ENCODE measurements at regions not wholly inside any gene's neighbourhood (a gene's known extent, or its start where the extent isn't known, plus 50 kb on each side); places are given as distances from the start of the nearest gene placed in this dataset.

DNA sequence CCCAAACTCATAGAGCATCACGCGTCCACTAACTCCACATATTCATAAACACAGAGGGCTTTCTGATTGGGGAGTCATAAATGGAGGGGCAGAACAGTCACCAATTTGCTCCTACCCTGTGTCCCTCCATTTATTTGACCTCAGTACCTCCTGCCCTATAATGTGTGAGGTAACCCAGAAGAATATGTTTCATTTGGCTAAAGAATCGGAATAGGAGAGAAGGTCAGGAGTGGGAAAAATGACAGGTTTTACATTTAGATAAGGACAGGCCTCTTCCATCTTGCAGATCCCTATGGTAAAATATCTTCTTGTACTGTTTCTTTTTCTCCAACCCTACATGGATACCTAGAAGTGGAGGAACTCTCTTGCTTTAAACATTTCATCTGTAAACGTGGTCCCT is 578.0 kb downstream of the TUSC7 start:
- TF ChIP-seq, protein P1, sequence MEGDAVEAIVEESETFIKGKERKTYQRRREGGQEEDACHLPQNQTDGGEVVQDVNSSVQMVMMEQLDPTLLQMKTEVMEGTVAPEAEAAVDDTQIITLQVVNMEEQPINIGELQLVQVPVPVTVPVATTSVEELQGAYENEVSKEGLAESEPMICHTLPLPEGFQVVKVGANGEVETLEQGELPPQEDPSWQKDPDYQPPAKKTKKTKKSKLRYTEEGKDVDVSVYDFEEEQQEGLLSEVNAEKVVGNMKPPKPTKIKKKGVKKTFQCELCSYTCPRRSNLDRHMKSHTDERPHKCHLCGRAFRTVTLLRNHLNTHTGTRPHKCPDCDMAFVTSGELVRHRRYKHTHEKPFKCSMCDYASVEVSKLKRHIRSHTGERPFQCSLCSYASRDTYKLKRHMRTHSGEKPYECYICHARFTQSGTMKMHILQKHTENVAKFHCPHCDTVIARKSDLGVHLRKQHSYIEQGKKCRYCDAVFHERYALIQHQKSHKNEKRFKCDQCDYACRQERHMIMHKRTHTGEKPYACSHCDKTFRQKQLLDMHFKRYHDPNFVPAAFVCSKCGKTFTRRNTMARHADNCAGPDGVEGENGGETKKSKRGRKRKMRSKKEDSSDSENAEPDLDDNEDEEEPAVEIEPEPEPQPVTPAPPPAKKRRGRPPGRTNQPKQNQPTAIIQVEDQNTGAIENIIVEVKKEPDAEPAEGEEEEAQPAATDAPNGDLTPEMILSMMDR (IDR thresholded peaks at IDR 0.05): no peak
- no peak for TF ChIP-seq POLR2A (IDR thresholded peaks at IDR 0.05)

Data from thyroid gland (tissue), 4 donors.